Body of pancreas (tissue), 4 donors: ENCODE measurements at regions not wholly inside any gene's neighbourhood (a gene's known extent, or its start where the extent isn't known, plus 50 kb on each side); places are given as distances from the start of the nearest gene placed in this dataset.

ENCODE experiments used
- POLR2A ChIP-seq, 3 donors: fragments of 450-650 bp; IDR thresholded peaks; one replicate each; pipeline ENCODE4 v1.6.1; 2016; ENCODE audit warnings: antibody characterized with exemption in 3 of 3, mild to moderate bottlenecking in 2 of 3
- TF ChIP-seq, protein P1 (sequence below), 7 experiments: fragments of 450-650 bp in 4 of 7; fragments of 200-600 bp in 3 of 7; sonication (generic) in 3 of 7; IDR thresholded peaks; one replicate each; pipeline ENCODE4 v1.5.1; 2016 to 2019; ENCODE audit warnings: antibody characterized with exemption in 7 of 7

DNA sequence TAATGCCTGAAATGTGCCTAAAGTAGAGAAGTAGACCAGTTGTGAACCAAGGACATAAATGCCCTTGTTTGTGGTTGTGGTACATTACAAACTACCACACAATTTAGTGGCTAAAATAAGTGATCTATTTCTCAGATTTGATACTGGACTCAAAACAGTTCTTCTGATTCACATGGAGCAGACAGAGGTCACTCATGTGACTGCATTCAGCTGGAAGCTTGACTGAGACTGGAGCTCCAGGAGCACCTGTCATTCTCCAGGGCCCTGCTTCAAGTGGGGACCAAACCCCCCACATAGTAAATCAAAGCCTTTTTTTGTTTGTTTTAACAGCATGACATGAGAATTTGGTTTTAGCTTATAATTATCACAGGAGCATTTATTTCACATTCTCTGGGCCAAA is 301.2 kb downstream of the OXSM start:
- TF ChIP-seq, protein P1, sequence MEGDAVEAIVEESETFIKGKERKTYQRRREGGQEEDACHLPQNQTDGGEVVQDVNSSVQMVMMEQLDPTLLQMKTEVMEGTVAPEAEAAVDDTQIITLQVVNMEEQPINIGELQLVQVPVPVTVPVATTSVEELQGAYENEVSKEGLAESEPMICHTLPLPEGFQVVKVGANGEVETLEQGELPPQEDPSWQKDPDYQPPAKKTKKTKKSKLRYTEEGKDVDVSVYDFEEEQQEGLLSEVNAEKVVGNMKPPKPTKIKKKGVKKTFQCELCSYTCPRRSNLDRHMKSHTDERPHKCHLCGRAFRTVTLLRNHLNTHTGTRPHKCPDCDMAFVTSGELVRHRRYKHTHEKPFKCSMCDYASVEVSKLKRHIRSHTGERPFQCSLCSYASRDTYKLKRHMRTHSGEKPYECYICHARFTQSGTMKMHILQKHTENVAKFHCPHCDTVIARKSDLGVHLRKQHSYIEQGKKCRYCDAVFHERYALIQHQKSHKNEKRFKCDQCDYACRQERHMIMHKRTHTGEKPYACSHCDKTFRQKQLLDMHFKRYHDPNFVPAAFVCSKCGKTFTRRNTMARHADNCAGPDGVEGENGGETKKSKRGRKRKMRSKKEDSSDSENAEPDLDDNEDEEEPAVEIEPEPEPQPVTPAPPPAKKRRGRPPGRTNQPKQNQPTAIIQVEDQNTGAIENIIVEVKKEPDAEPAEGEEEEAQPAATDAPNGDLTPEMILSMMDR (IDR thresholded peaks at IDR 0.05), result no peak
- TF ChIP-seq POLR2A (IDR thresholded peaks at IDR 0.05), result no peak
